GM23338 (cell line): ENCODE measurements at regions not wholly inside any gene's neighbourhood (a gene's known extent, or its start where the extent isn't known, plus 50 kb on each side); places are given as distances from the start of the nearest gene placed in this dataset.
A peak's percentile ranks its signal among the peaks of the same experiment; 100 is the strongest.
"Not testable (repeated sequence)": the region's sequence is repeated elsewhere in the genome, so short reads cannot be mapped to it uniquely, and the experiment has no call there.

ENCODE experiments used
- CTCF ChIP-seq, 2 experiments: fragments of 200-600 bp in 1 of 2; sonication (generic) in 1 of 2; conservative IDR thresholded peaks; 2 replicates each; pipeline versions ENCODE4 v1.5.1 to v1.6.1; 2016 to 2017; ENCODE audit warnings: antibody characterized with exemption in 2 of 2, low read depth in 2 of 2, mild to moderate bottlenecking in 2 of 2, moderate library complexity in 1 of 2
- ETS1 ChIP-seq: IDR thresholded peaks from 2 replicates; pipeline ENCODE4 v1.6.1; 2016; ENCODE audit warnings: antibody characterized with exemption
- EZH2 ChIP-seq: fragments of 200-600 bp; sonication (generic); IDR thresholded peaks from one replicate; pipeline ENCODE4 v1.8.0; 2017; ENCODE audit warnings: antibody characterized with exemption, mild to moderate bottlenecking, low read depth; ENCODE audit not compliant: unreplicated experiment
- EZH2phosphoT487 ChIP-seq: fragments of 200-600 bp; sonication (generic); IDR thresholded peaks from one replicate; pipeline ENCODE4 v1.8.1; 2018; ENCODE audit warnings: antibody characterized with exemption; ENCODE audit not compliant: unreplicated experiment
- JUNB ChIP-seq: IDR thresholded peaks from one replicate; pipeline ENCODE4 v1.6.1; 2016; ENCODE audit warnings: antibody characterized with exemption; ENCODE audit not compliant: unreplicated experiment
- POLR2AphosphoS5 ChIP-seq: IDR thresholded peaks from 2 replicates; pipeline ENCODE4 v1.6.1; 2016; ENCODE audit warnings: antibody characterized with exemption, low read depth
- REST ChIP-seq: IDR thresholded peaks from one replicate; pipeline ENCODE4 v1.6.1; 2018; ENCODE audit warnings: antibody characterized with exemption; ENCODE audit not compliant: unreplicated experiment
- STAT1 ChIP-seq: IDR thresholded peaks from one replicate; pipeline ENCODE4 v1.6.1; 2016; ENCODE audit warnings: antibody characterized with exemption; ENCODE audit not compliant: unreplicated experiment
- ZNF462 ChIP-seq: fragments of 250-450 bp; sonication (Bioruptor Pico); IDR thresholded peaks from 2 replicates; pipeline ENCODE4 v1.5.0; 2020; ENCODE audit warnings: mild to moderate bottlenecking, moderate library complexity

- peak; percentile 48 to 81 for TF ChIP-seq CTCF (conservative IDR thresholded peaks at IDR 0.05; ENCODE audit: low read depth in 2 of 2)
- TF ChIP-seq POLR2AphosphoS5; EZH2; REST; EZH2phosphoT487; ETS1; JUNB; STAT1; ZNF462 (CRISPR knock-in tag): not testable (repeated sequence)
Observed at GRCh38 chr5:21469523-21470101, 1383.5 kb downstream of the CDH12 start.
